Inferior parietal cortex (tissue), 1 donor: ENCODE measurements at regions not wholly inside any gene's neighbourhood (a gene's known extent, or its start where the extent isn't known, plus 50 kb on each side); places are given as distances from the start of the nearest gene placed in this dataset.
"Not testable (repeated sequence)": the region's sequence is repeated elsewhere in the genome, so short reads cannot be mapped to it uniquely, and the experiment has no call there.

Experiments
- DNase-seq: peaks from one replicate; pipeline ENCODE4 v3.0.0-alpha.2; 2016; ENCODE audit errors: extremely low spot score

- no peak for DNase-seq
These were observed 628.2 kb downstream of the ETNK1 start for GRCh38 chr12:23253191-23253590.

GRCh38 chr12:23253910-23254309, 628.9 kb downstream of the ETNK1 start:
- DNase-seq, result not testable (repeated sequence)

DNA sequence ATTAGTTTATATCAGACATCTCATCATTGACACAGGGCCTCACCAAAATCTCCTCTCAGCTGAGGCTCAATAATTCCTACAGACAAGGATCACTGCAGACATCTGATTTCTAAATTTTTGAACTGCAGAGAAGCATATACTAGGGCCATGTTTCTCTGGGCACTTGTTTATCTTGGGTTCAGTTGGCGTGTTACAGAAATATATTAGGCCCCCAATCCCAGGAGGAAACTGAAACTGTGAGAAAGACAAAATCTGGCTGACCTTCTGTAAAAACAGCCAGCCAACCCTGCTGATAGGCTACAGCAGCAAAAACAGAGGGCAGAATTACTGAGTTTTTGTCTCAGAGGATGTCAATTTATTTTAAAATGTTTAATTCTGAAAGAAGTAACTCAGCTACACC, 634.6 kb downstream of the ETNK1 start:
- DNase-seq, result no peak

DNA sequence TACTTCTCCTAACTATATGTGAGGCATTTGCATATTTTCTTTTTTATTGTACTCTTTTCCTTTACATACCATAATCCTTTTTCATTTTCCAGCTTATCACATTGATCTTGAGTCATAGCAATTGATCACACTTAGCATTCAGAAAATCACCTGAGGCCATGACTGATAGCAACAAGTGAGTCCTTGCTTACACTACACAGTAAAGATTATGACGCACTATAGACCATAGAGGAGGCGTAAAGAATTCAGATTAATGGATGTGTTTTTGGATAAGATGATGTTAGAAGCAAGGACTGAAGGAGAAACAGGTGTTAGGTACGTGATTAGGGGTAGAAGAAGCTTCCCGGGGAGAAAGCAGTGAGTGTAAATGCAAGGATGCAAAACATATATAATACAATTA, 637.7 kb downstream of the ETNK1 start:
- no peak for DNase-seq

- DNase-seq, result no peak
These were observed 652.9 kb downstream of the ETNK1 start for GRCh38 chr12:23277831-23278230.

GRCh38 chr12:23281295-23281694, 656.3 kb downstream of the ETNK1 start:
- no peak for DNase-seq

GRCh38 chr12:23282701-23283100, 657.7 kb downstream of the ETNK1 start:
- no peak for DNase-seq

GRCh38 chr12:23285764-23286530, 661.0 kb downstream of the ETNK1 start:
- not testable (repeated sequence) for DNase-seq

GRCh38 chr12:23290627-23291330, 658.7 kb downstream of the SOX5 start:
- DNase-seq, result no peak

DNA sequence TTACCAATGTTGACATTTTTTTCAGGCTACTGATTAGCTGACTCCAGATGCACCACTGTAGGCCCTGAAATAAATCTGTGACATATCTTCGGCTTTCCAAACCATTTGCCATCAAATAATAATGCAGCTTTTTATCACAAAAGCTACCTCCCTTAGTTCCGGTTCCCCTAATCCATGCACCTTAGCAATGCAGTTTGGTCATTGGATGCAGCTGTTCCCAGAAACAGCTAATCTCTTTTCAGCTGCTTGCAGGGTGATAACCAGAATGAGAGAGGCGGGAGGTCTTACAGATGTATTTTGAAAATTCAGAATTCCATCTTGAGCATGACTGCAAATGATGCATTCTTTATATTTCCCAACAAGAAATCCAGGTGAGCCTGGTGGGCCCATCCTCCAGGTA, 646.2 kb downstream of the SOX5 start:
- DNase-seq, result no peak

DNA sequence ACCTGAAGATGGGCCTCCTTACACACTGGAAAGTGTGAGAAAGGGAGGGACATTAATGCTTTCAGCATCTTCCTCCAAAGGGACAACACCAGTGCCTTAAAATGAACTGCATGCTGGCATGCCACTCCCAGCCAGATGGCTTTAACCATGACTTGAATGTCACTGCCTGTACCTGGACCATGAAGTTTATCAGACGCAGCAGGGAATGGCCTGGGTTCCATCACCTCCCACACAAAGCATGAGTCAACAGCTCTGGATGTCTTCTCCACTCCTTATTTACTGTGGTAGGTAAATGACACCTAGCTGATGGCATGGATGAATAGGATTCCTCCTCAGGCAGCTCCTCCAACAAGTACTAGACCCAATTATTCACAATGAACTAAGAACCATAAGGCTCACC, 645.6 kb downstream of the SOX5 start:
- DNase-seq, result no peak

DNA sequence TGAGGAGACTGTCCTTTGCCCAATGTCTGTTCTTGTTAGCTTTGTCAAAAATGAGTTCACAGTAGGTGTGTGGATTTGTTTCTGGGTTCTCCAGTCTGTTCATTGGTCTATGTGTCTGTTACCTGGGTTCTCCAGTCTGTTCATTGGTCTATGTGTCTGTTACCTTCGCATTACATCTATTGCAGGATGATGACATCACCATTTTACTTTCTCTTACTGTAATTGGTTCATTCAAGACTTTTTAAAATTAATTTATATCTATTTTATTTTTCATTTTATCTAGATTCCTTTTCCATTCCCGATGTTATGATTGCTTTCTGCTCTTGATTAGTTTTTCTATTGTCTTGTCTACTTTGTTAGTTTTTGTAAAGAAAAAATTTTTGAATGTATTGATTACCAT, 615.5 kb downstream of the SOX5 start:
- DNase-seq, result no peak

- no peak for DNase-seq
These were observed 613.9 kb downstream of the SOX5 start for GRCh38 chr12:23335593-23335992.

DNA sequence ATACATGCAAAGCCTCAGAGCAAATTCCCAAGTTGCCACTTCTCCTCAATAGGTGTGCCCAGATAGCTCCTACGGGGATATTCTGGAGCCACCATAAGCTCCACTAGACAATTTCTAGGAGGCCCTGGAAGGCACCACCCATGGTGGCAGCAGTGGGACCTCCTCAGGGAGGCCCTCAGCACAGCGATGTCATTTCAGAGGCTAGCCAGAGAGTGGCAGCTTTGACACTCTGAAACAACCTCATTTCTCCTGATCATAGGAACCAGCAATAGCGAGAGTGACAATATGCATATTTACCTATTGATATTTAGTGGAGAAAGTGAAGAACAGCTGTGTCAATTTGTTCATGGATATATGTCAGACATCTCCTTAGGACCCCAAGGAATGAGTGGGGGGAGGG, 612.3 kb downstream of the SOX5 start:
- no peak for DNase-seq

GRCh38 chr12:23340351-23340750, 609.1 kb downstream of the SOX5 start:
- DNase-seq, result no peak

DNA sequence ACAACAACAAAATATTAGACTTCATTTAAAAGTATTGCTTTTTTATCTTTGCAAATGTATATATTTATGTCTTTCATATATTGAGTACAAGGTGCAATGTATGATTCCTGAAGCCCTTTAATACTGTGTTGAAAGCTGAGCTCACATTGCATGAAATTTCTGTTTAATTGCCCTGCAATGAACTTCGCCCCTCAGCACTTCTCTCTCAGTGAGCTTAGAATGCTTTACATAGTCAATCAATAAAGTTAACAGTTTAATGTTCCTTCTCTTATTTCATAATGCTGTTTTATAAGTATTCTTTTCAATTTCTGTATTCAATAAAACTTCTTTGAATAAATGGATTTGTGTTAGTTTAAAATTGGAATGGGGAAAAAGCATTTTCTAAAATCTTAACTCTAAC, 607.1 kb downstream of the SOX5 start:
- no peak for DNase-seq

- DNase-seq, result no peak
These were observed 599.9 kb downstream of the SOX5 start for GRCh38 chr12:23349564-23349963.

- no peak for DNase-seq
These were observed 598.7 kb downstream of the SOX5 start for GRCh38 chr12:23350808-23351207.

GRCh38 chr12:23352670-23353069, 596.8 kb downstream of the SOX5 start:
- DNase-seq, result no peak

DNA sequence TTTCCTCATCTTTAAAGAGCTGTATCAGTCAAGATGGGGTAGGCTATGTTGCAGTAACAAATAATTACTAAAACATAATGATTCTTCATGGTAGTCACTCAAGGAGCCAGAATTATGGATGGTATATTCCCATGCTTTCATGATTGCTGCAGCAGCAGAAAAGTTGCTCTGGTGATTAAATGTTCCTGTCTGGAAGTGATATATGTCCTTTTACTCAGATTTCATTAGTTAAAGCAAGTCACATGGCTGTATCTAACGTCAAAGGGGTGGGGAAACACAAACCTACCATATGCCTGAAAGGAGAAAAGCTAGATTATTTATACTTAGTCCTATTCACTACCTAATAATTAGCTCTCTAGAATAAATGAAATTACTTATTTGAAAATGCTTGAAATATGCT, 594.7 kb downstream of the SOX5 start:
- DNase-seq, result no peak

- no peak for DNase-seq
These were observed 593.0 kb downstream of the SOX5 start for GRCh38 chr12:23356440-23356839.

DNA sequence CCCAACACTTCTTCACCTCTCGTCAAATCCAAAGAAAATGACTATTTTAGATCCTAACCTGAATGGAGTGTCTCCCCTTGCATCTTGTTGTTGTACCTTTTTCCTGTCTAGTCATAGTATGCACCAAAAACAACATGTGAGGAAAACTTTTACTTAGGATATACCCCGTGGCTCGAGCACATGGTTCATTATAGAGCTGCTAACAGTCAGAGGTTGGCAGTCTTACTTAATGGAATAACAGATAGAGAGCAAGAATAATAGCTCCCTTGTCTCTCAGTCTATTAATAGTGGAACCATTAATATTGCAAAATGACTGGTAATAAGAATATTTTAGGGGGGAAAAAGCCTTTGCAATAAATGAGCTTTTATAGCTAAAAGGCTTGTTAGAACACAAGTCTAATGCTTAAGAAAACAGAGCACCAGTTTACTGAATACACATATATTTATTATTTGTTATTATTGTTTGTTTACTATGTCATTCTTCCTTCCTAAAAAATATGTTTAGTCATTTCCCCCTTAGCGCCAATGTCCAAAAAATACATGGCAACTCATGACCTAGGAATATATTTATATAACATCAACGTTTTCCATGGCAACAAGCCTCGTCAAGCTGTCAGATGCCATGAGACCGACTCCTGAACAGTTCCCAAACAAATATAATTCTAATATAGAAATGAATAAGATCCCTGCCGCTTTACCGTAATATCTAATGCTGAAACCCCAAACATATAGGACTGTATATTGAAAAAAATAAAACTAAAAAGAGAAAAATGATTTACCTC, 592.4 kb downstream of the SOX5 start:
- no peak for DNase-seq
